ENCODE measurements at regions not wholly inside any gene's neighbourhood (a gene's known extent, or its start where the extent isn't known, plus 50 kb on each side); places are given as distances from the start of the nearest gene placed in this dataset.

- Mint-ChIP-seq H3K9me3 (peaks cover 9 to 14% of the 10 kb centered on the region in 2 donors), H3K27ac (no peak overlapping the region), H3K4me1 (no peaks in the 10 kb centered on the region), H3K4me3 (no peak overlapping the region), H3K27me3 (ENCODE audit: low read depth in 2 of 2) (no peaks in the 10 kb centered on the region), H3K36me3 (peaks cover 8% of the 10 kb centered on the region)
- no peak overlapping the region for H3K4me3 ChIP-seq (ENCODE audit: low read length)
- no peaks in the 10 kb centered on the region for H3K27me3 ChIP-seq (ENCODE audit: control insufficient read depth, insufficient read depth, low read length)
- intact Hi-C loops (cut with micrococcal nuclease): no loop called here
- H3K36me3 ChIP-seq (ENCODE audit: control insufficient read depth, insufficient read depth, low read length): no peaks in the 10 kb centered on the region
- no peak overlapping the region for H3K27ac ChIP-seq (ENCODE audit: low read length)
- no peak for TF ChIP-seq CTCF (IDR thresholded peaks at IDR 0.05)
- no peaks in the 10 kb centered on the region for H3K4me1 ChIP-seq (ENCODE audit: control insufficient read depth, insufficient read depth, low read length)
- DNase-seq: no peak
- ATAC-seq: no peak
- no peaks in the 10 kb centered on the region for H3K9me3 ChIP-seq (ENCODE audit: control insufficient read depth, insufficient read depth, low read length)
- WGBS (ENCODE audit: insufficient coverage): no CpG with 5 or more reads among the region's 2 CpGs
Measured at GRCh38 chr2:13533524-13533922, 816.8 kb downstream of the TRIB2 start.

- intact Hi-C loops (cut with micrococcal nuclease): no loop called here
- Histone ChIP-seq H3K9me3 (ENCODE audit: control insufficient read depth, insufficient read depth, low read length) (no peaks in the 10 kb centered on the region), H3K4me1 (ENCODE audit: control insufficient read depth, insufficient read depth, low read length) (no peaks in the 10 kb centered on the region), H3K27ac (ENCODE audit: low read length) (no peak overlapping the region), H3K4me3 (ENCODE audit: low read length) (no peak overlapping the region), H3K27me3 (ENCODE audit: control insufficient read depth, insufficient read depth, low read length) (no peaks in the 10 kb centered on the region), H3K36me3 (ENCODE audit: control insufficient read depth, insufficient read depth, low read length) (no peaks in the 10 kb centered on the region)
- H3K27ac Mint-ChIP-seq: no peak overlapping the region
- TF ChIP-seq CTCF (IDR thresholded peaks at IDR 0.05): no peak
- peaks cover 8% of the 10 kb centered on the region for H3K36me3 Mint-ChIP-seq
- H3K4me1 Mint-ChIP-seq: no peaks in the 10 kb centered on the region
- H3K27me3 Mint-ChIP-seq (ENCODE audit: low read depth in 2 of 2): no peaks in the 10 kb centered on the region
- no peak for DNase-seq
- H3K9me3 Mint-ChIP-seq: peaks cover 6 to 14% of the 10 kb centered on the region in 2 donors
- WGBS (ENCODE audit: insufficient coverage): 66% methylated on average over 6 of the region's 6 CpGs
- no peak for ATAC-seq
- no peak overlapping the region for H3K4me3 Mint-ChIP-seq
Measured at GRCh38 chr2:13536941-13537340, 820.2 kb downstream of the TRIB2 start.

GRCh38 chr2:13537771-13538349 lies 821.1 kb downstream of the TRIB2 start:
- WGBS (ENCODE audit: insufficient coverage): 78% methylated on average over 9 of the region's 9 CpGs
- no peak for DNase-seq

More at GRCh38 chr2:13537771-13538349, 821.1 kb downstream of the TRIB2 start:
- Mint-ChIP-seq H3K4me1 (no peaks in the 10 kb centered on the region), H3K9me3 (peaks cover 6 to 8% of the 10 kb centered on the region in 2 donors), H3K4me3 (no peak overlapping the region), H3K27ac (no peak overlapping the region), H3K36me3 (no peaks in the 10 kb centered on the region), H3K27me3 (ENCODE audit: low read depth in 2 of 2) (no peaks in the 10 kb centered on the region)
- Histone ChIP-seq H3K27ac (ENCODE audit: low read length) (no peak overlapping the region), H3K36me3 (ENCODE audit: control insufficient read depth, insufficient read depth, low read length) (no peaks in the 10 kb centered on the region), H3K9me3 (ENCODE audit: control insufficient read depth, insufficient read depth, low read length) (no peaks in the 10 kb centered on the region), H3K27me3 (ENCODE audit: control insufficient read depth, insufficient read depth, low read length) (no peaks in the 10 kb centered on the region), H3K4me3 (ENCODE audit: low read length) (no peak overlapping the region), H3K4me1 (ENCODE audit: control insufficient read depth, insufficient read depth, low read length) (no peaks in the 10 kb centered on the region)
- no peak for TF ChIP-seq CTCF (IDR thresholded peaks at IDR 0.05)
- ATAC-seq: no peak
- intact Hi-C loops (cut with micrococcal nuclease): no loop called here

Data from natural killer cell (primary cell).